Liver (tissue), 7 donors: ENCODE measurements at regions not wholly inside any gene's neighbourhood (a gene's known extent, or its start where the extent isn't known, plus 50 kb on each side); places are given as distances from the start of the nearest gene placed in this dataset.

Experiments
- DNase-seq: peaks from one replicate; pipeline ENCODE4 v3.0.0-alpha.2; 2017; ENCODE audit warnings: low spot score
- H3K27ac ChIP-seq, 2 donors: one replicate each; pipeline ENCODE4 v1.7.0; 2013; ENCODE audit warnings: inconsistent platforms in 2 of 2, low read length in 2 of 2, control low read depth in 1 of 2, low read depth in 1 of 2, mild to moderate bottlenecking in 1 of 2
- H3K27me3 ChIP-seq, 4 donors: one replicate each; pipeline versions ENCODE4 v1.6.1 to v1.7.0; 2013; ENCODE audit warnings: low read length in 3 of 4, inconsistent platforms in 1 of 4, mild to moderate bottlenecking in 1 of 4, moderate library complexity in 1 of 4; ENCODE audit not compliant: control insufficient read depth in 4 of 4, insufficient read depth in 4 of 4
- H3K36me3 ChIP-seq, 4 donors: one replicate each; pipeline versions ENCODE4 v1.6.1 to v1.7.0; 2013; ENCODE audit warnings: low read length in 3 of 4, mild to moderate bottlenecking in 3 of 4, low read depth in 1 of 4, moderate library complexity in 1 of 4; ENCODE audit not compliant: control insufficient read depth in 4 of 4, insufficient read depth in 3 of 4
- H3K4me1 ChIP-seq, 4 donors: one replicate each; pipeline versions ENCODE4 v1.6.1 to v1.7.0; 2013; ENCODE audit warnings: low read length in 3 of 4, mild to moderate bottlenecking in 3 of 4, moderate library complexity in 1 of 4; ENCODE audit not compliant: control insufficient read depth in 4 of 4, insufficient read depth in 4 of 4
- H3K4me3 ChIP-seq, 3 donors: one replicate each; pipeline versions ENCODE4 v1.6.1 to v1.7.0; 2013; ENCODE audit warnings: low read length in 3 of 3, control low read depth in 1 of 3, low read depth in 1 of 3, mild to moderate bottlenecking in 1 of 3
- H3K9ac ChIP-seq, 2 donors: one replicate each; pipeline ENCODE4 v1.7.0; 2013; ENCODE audit warnings: low read length in 2 of 2, mild to moderate bottlenecking in 2 of 2, moderate library complexity in 2 of 2, control low read depth in 1 of 2, low read depth in 1 of 2
- H3K9me3 ChIP-seq, 4 donors: one replicate each; pipeline versions ENCODE4 v1.6.1 to v1.7.0; 2013; ENCODE audit warnings: low read length in 3 of 4; ENCODE audit not compliant: control insufficient read depth in 4 of 4
- FOXA1 ChIP-seq: IDR thresholded peaks from 2 replicates; pipeline ENCODE4 v1.6.1; 2016; ENCODE audit warnings: antibody characterized with exemption
- FOXA2 ChIP-seq: IDR thresholded peaks from 2 replicates; pipeline ENCODE4 v1.6.1; 2016; ENCODE audit warnings: antibody characterized with exemption
- GABPA ChIP-seq, 2 donors: IDR thresholded peaks in 1 of 2; conservative IDR thresholded peaks in 1 of 2; 2 replicates each; pipeline ENCODE4 v1.6.1; 2016; ENCODE audit warnings: antibody characterized with exemption in 2 of 2, mild to moderate bottlenecking in 1 of 2, moderate library complexity in 1 of 2
- HNF4A ChIP-seq, 2 donors: conservative IDR thresholded peaks; 2 replicates each; pipeline ENCODE4 v1.6.1; 2016; ENCODE audit warnings: antibody characterized with exemption in 2 of 2, mild to moderate bottlenecking in 2 of 2
- HNF4G ChIP-seq: IDR thresholded peaks from 2 replicates; pipeline ENCODE4 v1.6.1; 2016; ENCODE audit warnings: antibody characterized with exemption
- JUND ChIP-seq, 2 donors: IDR thresholded peaks; 2 replicates each; pipeline ENCODE4 v1.6.1; 2016; ENCODE audit warnings: antibody characterized with exemption in 2 of 2
- NR2F2 ChIP-seq: IDR thresholded peaks from 2 replicates; pipeline ENCODE4 v1.6.1; 2016; ENCODE audit warnings: antibody characterized with exemption
- RAD21 ChIP-seq, 2 donors: IDR thresholded peaks; 2 replicates each; pipeline ENCODE4 v1.6.1; 2016; ENCODE audit warnings: antibody characterized with exemption in 2 of 2, mild to moderate bottlenecking in 2 of 2
- RXRA ChIP-seq, 2 donors: IDR thresholded peaks; 2 replicates each; pipeline ENCODE4 v1.6.1; 2017 to 2018; ENCODE audit warnings: antibody characterized with exemption in 2 of 2, mild to moderate bottlenecking in 1 of 2
- SP1 ChIP-seq: IDR thresholded peaks from 2 replicates; pipeline ENCODE4 v1.6.1; 2018; ENCODE audit warnings: antibody characterized with exemption, mild to moderate bottlenecking
- TAF1 ChIP-seq: conservative IDR thresholded peaks from 2 replicates; pipeline ENCODE4 v1.6.1; 2016; ENCODE audit warnings: antibody characterized with exemption, mild to moderate bottlenecking
- YY1 ChIP-seq: IDR thresholded peaks from 2 replicates; pipeline ENCODE4 v1.6.1; 2016; ENCODE audit warnings: antibody characterized with exemption, mild to moderate bottlenecking
- WGBS: extraction: QIAGEN DNeasy Blood & Tissue Kit; methylation state at CpG from one replicate; pipeline ENCODE4 v1.1.7; 2013; 5-methylcytosine and 5-hydroxymethylcytosine counted together
- TF ChIP-seq, protein P1 (sequence below): IDR thresholded peaks from 2 replicates; pipeline ENCODE4 v1.6.1; 2016; ENCODE audit warnings: antibody characterized with exemption
- TF ChIP-seq, protein P2 (sequence below): IDR thresholded peaks from 2 replicates; pipeline ENCODE4 v1.6.1; 2016; ENCODE audit warnings: antibody characterized with exemption, mild to moderate bottlenecking
- donor health status: healthy.
- donor health status: healthy.
- donor health status: healthy.
- donor health status: healthy.

DNA sequence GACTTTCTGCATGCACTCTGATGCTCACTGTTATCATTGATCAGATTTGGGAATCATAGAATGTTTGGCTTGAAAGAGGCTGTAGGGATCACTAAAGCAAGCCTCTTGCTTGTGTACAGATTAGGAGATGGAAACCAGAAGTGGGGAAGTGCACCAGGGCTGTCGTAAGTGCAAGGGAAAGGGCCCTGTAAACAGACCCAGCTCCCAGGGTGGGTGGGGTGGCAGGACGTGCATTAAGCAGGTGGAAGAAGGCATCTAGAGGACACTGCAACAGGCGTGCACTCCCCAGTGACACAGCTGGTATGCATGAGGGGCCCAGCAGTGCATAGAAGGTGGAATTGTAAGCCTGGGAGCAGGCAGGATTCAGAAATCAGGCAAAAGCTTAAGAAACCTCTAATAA is 58.0 kb upstream of the SLC7A14 start:
- 77% methylated on average over 3 of the region's 3 CpGs for WGBS
- DNase-seq = no peak
- no peak overlapping the region for H3K4me3 ChIP-seq
- H3K4me1 ChIP-seq = peaks cover 3 to 35% (median 18%) of the 10 kb centered on the region in 4 donors
- TF ChIP-seq TAF1 = no peak
- no peak for TF ChIP-seq NR2F2
- no peak for TF ChIP-seq GABPA (IDR thresholded peaks at IDR 0.05 in 1 of 2, conservative IDR thresholded peaks at IDR 0.05 in 1 of 2)
- TF ChIP-seq, protein P1, sequence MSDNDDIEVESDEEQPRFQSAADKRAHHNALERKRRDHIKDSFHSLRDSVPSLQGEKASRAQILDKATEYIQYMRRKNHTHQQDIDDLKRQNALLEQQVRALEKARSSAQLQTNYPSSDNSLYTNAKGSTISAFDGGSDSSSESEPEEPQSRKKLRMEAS = no peak
- no peak for TF ChIP-seq YY1
- TF ChIP-seq, protein P2, sequence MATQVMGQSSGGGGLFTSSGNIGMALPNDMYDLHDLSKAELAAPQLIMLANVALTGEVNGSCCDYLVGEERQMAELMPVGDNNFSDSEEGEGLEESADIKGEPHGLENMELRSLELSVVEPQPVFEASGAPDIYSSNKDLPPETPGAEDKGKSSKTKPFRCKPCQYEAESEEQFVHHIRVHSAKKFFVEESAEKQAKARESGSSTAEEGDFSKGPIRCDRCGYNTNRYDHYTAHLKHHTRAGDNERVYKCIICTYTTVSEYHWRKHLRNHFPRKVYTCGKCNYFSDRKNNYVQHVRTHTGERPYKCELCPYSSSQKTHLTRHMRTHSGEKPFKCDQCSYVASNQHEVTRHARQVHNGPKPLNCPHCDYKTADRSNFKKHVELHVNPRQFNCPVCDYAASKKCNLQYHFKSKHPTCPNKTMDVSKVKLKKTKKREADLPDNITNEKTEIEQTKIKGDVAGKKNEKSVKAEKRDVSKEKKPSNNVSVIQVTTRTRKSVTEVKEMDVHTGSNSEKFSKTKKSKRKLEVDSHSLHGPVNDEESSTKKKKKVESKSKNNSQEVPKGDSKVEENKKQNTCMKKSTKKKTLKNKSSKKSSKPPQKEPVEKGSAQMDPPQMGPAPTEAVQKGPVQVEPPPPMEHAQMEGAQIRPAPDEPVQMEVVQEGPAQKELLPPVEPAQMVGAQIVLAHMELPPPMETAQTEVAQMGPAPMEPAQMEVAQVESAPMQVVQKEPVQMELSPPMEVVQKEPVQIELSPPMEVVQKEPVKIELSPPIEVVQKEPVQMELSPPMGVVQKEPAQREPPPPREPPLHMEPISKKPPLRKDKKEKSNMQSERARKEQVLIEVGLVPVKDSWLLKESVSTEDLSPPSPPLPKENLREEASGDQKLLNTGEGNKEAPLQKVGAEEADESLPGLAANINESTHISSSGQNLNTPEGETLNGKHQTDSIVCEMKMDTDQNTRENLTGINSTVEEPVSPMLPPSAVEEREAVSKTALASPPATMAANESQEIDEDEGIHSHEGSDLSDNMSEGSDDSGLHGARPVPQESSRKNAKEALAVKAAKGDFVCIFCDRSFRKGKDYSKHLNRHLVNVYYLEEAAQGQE = no peak
- TF ChIP-seq RAD21 (IDR thresholded peaks at IDR 0.05) = no peak
- no peak for TF ChIP-seq HNF4A (conservative IDR thresholded peaks at IDR 0.05)
- TF ChIP-seq RXRA (IDR thresholded peaks at IDR 0.05) = no peak
- TF ChIP-seq JUND (IDR thresholded peaks at IDR 0.05) = no peak
- TF ChIP-seq FOXA2 = no peak
- H3K27me3 ChIP-seq = no peaks in the 10 kb centered on the region
- H3K9ac ChIP-seq = no peak overlapping the region
- no peaks in the 10 kb centered on the region for H3K9me3 ChIP-seq
- H3K36me3 ChIP-seq = no peaks in the 10 kb centered on the region
- H3K27ac ChIP-seq = peak overlapping the region; percentile 54 to 71

DNA sequence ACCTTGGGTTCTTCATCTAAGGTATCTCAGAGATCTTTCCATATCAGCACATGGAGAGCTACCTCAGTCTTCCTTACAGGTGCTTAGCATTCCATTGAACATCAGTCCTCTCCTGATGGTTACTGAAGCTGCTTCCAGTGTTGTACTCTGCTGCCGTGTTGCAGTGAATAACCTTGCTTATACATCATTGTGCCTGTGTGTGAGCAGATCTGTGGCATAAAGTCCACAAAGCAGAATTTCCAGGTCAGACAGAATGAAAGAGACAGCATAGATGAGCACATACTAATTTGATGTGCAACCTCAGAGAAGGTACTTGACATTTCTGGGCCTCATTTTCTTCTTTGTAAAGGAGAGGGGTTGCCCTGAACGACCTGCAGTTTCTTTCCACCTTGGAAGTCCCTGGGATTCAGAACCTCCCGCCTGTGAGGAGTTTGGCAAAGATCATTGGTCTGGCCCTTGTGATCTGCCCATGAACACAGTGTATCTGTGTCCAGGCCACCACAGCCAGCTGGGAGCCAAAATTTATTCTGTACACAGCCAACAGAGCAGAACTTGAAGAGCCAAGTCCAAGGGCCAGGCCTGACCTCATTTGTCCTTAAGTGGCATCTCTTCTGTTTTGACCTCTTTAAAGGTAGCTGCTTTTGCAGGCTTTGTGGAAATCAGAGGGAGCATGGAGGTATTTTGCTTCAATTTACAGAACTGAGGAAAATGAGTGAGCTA is 57.2 kb upstream of the SLC7A14 start:
- Histone ChIP-seq H3K9me3 (no peaks in the 10 kb centered on the region), H3K36me3 (no peaks in the 10 kb centered on the region), H3K27ac (peak overlapping the region; percentile 54 to 71), H3K4me1 (peaks cover 3 to 35% (median 18%) of the 10 kb centered on the region in 4 donors), H3K9ac (no peak overlapping the region), H3K4me3 (no peak overlapping the region), H3K27me3 (no peaks in the 10 kb centered on the region)
- DNase-seq = no peak
- WGBS = 30% methylated on average over 3 of the region's 3 CpGs
- TF ChIP-seq JUND (IDR thresholded peaks at IDR 0.05) (peak; percentile 57 to 89), HNF4G (peak; percentile 39), FOXA2 (peak; percentile 78), SP1 (peak; percentile 56), YY1 (no peak), RXRA (IDR thresholded peaks at IDR 0.05) (peak; percentile 86 to 95), RAD21 (IDR thresholded peaks at IDR 0.05) (peak in 1 of 2 donors; percentile 10), HNF4A (conservative IDR thresholded peaks at IDR 0.05) (peak; percentile 87 to 97), FOXA1 (peak; percentile 50)
- TF ChIP-seq, protein P2 = no peak
